Panc1 (cell line): ENCODE measurements at regions not wholly inside any gene's neighbourhood (a gene's known extent, or its start where the extent isn't known, plus 50 kb on each side); places are given as distances from the start of the nearest gene placed in this dataset.

Experiments used
- ATAC-seq: fragments of 200-7000 bp; cut with Tn5 transposase; 2 replicates; pipeline ENCODE4 v1.9.1; 2020; ENCODE audit warnings: mild to moderate bottlenecking, moderate library complexity
- BruUV-seq: library from RNA; stranded (reverse); fragments of 400-500 nt; replicated peaks from 2 replicates; lab custom pipeline; 2021; lab: Mats Ljungman, UMichigan
- CTCF ChIA-PET: fragments of 300-600 bp; sonication (Branson Sonifier 250); formaldehyde crosslinking; loops from one replicate; lab custom pipeline; 2022; ENCODE audit warnings: antibody characterized with exemption; lab: Charles Lee
- POLR2A ChIA-PET: fragments of 300-600 bp; sonication (Branson Sonifier 250); formaldehyde crosslinking; loops from one replicate; lab custom pipeline; 2022; ENCODE audit warnings: antibody characterized with exemption; lab: Charles Lee
- DNase-seq: peaks from one replicate; pipeline ENCODE4 v3.0.0-alpha.2; 2010; ENCODE audit warnings: low read depth, low spot score
- H3K27ac ChIP-seq: 2 replicates; pipeline ENCODE4 v1.5.1; 2011; ENCODE audit warnings: mild to moderate bottlenecking, low read length, inconsistent platforms
- H3K27me3 ChIP-seq: fragments of 200-500 bp; sonication (Bioruptor generic); 2 replicates; pipeline ENCODE4 v1.6.0; 2014; ENCODE audit warnings: low read length, inconsistent platforms; ENCODE audit not compliant: control insufficient read depth, insufficient read depth
- H3K36me3 ChIP-seq: fragments of 200-500 bp; sonication (Bioruptor generic); 2 replicates; pipeline ENCODE4 v1.5.1; 2014; ENCODE audit warnings: inconsistent platforms, mild to moderate bottlenecking, low read length, moderate library complexity; ENCODE audit not compliant: control insufficient read depth, insufficient read depth
- H3K4me1 ChIP-seq: 2 replicates; pipeline ENCODE4 v1.5.1; 2011; ENCODE audit warnings: inconsistent platforms, mild to moderate bottlenecking, low read length, moderate library complexity; ENCODE audit not compliant: control insufficient read depth, insufficient read depth
- H3K4me3 ChIP-seq, 2 experiments: 2 replicates each; pipeline ENCODE4 v1.5.1; 2011 to 2012; ENCODE audit warnings: low read depth in 2 of 2, low read length in 2 of 2, mild to moderate bottlenecking in 2 of 2, inconsistent platforms in 1 of 2, moderate library complexity in 1 of 2
- H3K9me3 ChIP-seq: fragments of 200-500 bp; sonication (Bioruptor generic); 2 replicates; pipeline ENCODE4 v1.5.1; 2014; ENCODE audit warnings: low read depth, mild to moderate bottlenecking, inconsistent platforms, low read length, moderate library complexity; ENCODE audit not compliant: control insufficient read depth, insufficient read depth
- POLR2AphosphoS5 ChIP-seq: IDR thresholded peaks from 2 replicates; pipeline ENCODE4 v1.6.1; 2012; ENCODE audit warnings: mild to moderate bottlenecking, low read depth, low read length, moderate library complexity
- REST ChIP-seq, 2 experiments: IDR thresholded peaks; 2 replicates each; pipeline ENCODE4 v1.6.1; 2011 to 2012; ENCODE audit warnings: low read depth in 2 of 2, control low read depth in 1 of 2, low read length in 1 of 2, mild to moderate bottlenecking in 1 of 2, moderate library complexity in 1 of 2; ENCODE audit not compliant: insufficient read depth in 1 of 2
- SIN3A ChIP-seq: IDR thresholded peaks from 2 replicates; pipeline ENCODE4 v1.6.1; 2012; ENCODE audit warnings: low read depth, mild to moderate bottlenecking, low read length, moderate library complexity, borderline replicate concordance; ENCODE audit not compliant: insufficient read depth
- TCF7L2 ChIP-seq: IDR thresholded peaks from 2 replicates; pipeline ENCODE4 v1.6.1; 2011; ENCODE audit warnings: mild to moderate bottlenecking, low read depth, low read length, inconsistent platforms
- in situ Hi-C: cut with HindIII; loops from 2 replicates; pipeline ENCODE4 v1.10.0; 2016; ENCODE audit warnings: low sequenced_read_pairs, low pct_unique_long_range_greater_than_20kb
- intact Hi-C: fragments of 100-400 bp; cut with micrococcal nuclease; formaldehyde crosslinking; loops from one replicate; pipeline ENCODE4 v1.10.0; 2022; ENCODE audit not compliant: unreplicated experiment
- TF ChIP-seq, protein P1 (sequence below): fragments of 450-650 bp; IDR thresholded peaks from 2 replicates; pipeline ENCODE4 v1.5.1; 2017; ENCODE audit warnings: mild to moderate bottlenecking

GRCh38 chr9:7298123-7298522 is 501.5 kb downstream of the DMAC1 start:
- in situ Hi-C loops = no loop called here
- Histone ChIP-seq H3K4me3 (no peak overlapping the region), H3K27ac (no peak overlapping the region), H3K27me3 (no peaks in the 10 kb centered on the region), H3K36me3 (no peaks in the 10 kb centered on the region), H3K4me1 (no peaks in the 10 kb centered on the region), H3K9me3 (no peaks in the 10 kb centered on the region)
- POLR2A ChIA-PET = no interaction called here
- CTCF ChIA-PET = no interaction called here
- intact Hi-C loops = no loop called here
- no peak for ATAC-seq
- no peak for DNase-seq
- no TSS peak for BruUV-seq
- TF ChIP-seq SIN3A (no peak), REST (IDR thresholded peaks at IDR 0.05; ENCODE audit: insufficient read depth in 1 of 2, low read depth in 2 of 2, low read length in 1 of 2) (no peak), TCF7L2 (no peak), POLR2AphosphoS5 (no peak)
- TF ChIP-seq, protein P1, sequence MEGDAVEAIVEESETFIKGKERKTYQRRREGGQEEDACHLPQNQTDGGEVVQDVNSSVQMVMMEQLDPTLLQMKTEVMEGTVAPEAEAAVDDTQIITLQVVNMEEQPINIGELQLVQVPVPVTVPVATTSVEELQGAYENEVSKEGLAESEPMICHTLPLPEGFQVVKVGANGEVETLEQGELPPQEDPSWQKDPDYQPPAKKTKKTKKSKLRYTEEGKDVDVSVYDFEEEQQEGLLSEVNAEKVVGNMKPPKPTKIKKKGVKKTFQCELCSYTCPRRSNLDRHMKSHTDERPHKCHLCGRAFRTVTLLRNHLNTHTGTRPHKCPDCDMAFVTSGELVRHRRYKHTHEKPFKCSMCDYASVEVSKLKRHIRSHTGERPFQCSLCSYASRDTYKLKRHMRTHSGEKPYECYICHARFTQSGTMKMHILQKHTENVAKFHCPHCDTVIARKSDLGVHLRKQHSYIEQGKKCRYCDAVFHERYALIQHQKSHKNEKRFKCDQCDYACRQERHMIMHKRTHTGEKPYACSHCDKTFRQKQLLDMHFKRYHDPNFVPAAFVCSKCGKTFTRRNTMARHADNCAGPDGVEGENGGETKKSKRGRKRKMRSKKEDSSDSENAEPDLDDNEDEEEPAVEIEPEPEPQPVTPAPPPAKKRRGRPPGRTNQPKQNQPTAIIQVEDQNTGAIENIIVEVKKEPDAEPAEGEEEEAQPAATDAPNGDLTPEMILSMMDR = no peak

- in situ Hi-C loops = no loop called here
- POLR2A ChIA-PET = no interaction called here
Observed at GRCh38 chr9:7297521-7297920, 502.1 kb downstream of the DMAC1 start.

More at GRCh38 chr9:7297521-7297920, 502.1 kb downstream of the DMAC1 start:
- Histone ChIP-seq H3K9me3 (no peaks in the 10 kb centered on the region), H3K27me3 (no peaks in the 10 kb centered on the region), H3K4me1 (no peaks in the 10 kb centered on the region), H3K36me3 (no peaks in the 10 kb centered on the region), H3K27ac (no peak overlapping the region), H3K4me3 (no peak overlapping the region)
- intact Hi-C loops = no loop called here
- no peak for TF ChIP-seq POLR2AphosphoS5
- no peak for TF ChIP-seq REST (IDR thresholded peaks at IDR 0.05; ENCODE audit: insufficient read depth in 1 of 2, low read depth in 2 of 2, low read length in 1 of 2)
- TF ChIP-seq, protein P1 = no peak
- TF ChIP-seq TCF7L2 = no peak
- TF ChIP-seq SIN3A = no peak
- ATAC-seq (no peak), DNase-seq (no peak)
- no TSS peak for BruUV-seq
- CTCF ChIA-PET = no interaction called here
